DND-41 (cell line): ENCODE measurements at regions not wholly inside any gene's neighbourhood (a gene's known extent, or its start where the extent isn't known, plus 50 kb on each side); places are given as distances from the start of the nearest gene placed in this dataset.

Experiments used
- ATAC-seq: fragments of 200-7000 bp; cut with Tn5 transposase; 3 replicates; pipeline ENCODE4 v1.9.1; 2021; ENCODE audit warnings: low read depth; ENCODE audit not compliant: insufficient read depth
- DNase-seq: peaks from one replicate; pipeline ENCODE4 v3.0.0-alpha.2; 2020
- H2AFZ ChIP-seq: 2 replicates; pipeline ENCODE4 v1.6.0; 2012; ENCODE audit warnings: low read depth, low read length
- H3K27ac ChIP-seq: 2 replicates; pipeline ENCODE4 v1.5.1; 2012; ENCODE audit warnings: low read length, inconsistent platforms
- H3K27me3 ChIP-seq: fragments of 200-600 bp; sonication (generic); 2 replicates; pipeline ENCODE4 v1.6.0; 2012; ENCODE audit warnings: low read length, mild to moderate bottlenecking, inconsistent platforms; ENCODE audit not compliant: insufficient read depth, poor library complexity
- H3K36me3 ChIP-seq: 2 replicates; pipeline ENCODE4 v1.5.1; 2012; ENCODE audit warnings: low read length, inconsistent platforms; ENCODE audit not compliant: insufficient read depth
- H3K4me1 ChIP-seq: 2 replicates; pipeline ENCODE4 v1.5.1; 2012; ENCODE audit warnings: mild to moderate bottlenecking, low read length; ENCODE audit not compliant: insufficient read depth
- H3K4me2 ChIP-seq: 2 replicates; pipeline ENCODE4 v1.6.0; 2012; ENCODE audit warnings: mild to moderate bottlenecking, moderate library complexity, low read length, inconsistent platforms; ENCODE audit not compliant: insufficient read depth
- H3K4me3 ChIP-seq, 2 experiments: fragments of 200-600 bp in 1 of 2; shearing (Covaris generic) in 1 of 2; 2 replicates each; pipeline ENCODE4 v1.5.1; 2012 to 2016; ENCODE audit warnings: inconsistent platforms in 2 of 2, low read length in 2 of 2, mild to moderate bottlenecking in 2 of 2, low read depth in 1 of 2, moderate library complexity in 1 of 2
- H3K79me2 ChIP-seq: 2 replicates; pipeline ENCODE4 v1.6.0; 2012; ENCODE audit warnings: low read length, inconsistent platforms; ENCODE audit not compliant: insufficient read depth
- H3K9ac ChIP-seq: 2 replicates; pipeline ENCODE4 v1.6.0; 2012; ENCODE audit warnings: low read depth, mild to moderate bottlenecking, inconsistent platforms, low read length, moderate library complexity
- H3K9me3 ChIP-seq: 2 replicates; pipeline ENCODE4 v1.5.1; 2012; ENCODE audit warnings: low read length, moderate library complexity, mild to moderate bottlenecking, inconsistent platforms; ENCODE audit not compliant: insufficient read depth, severe bottlenecking
- H4K20me1 ChIP-seq: 2 replicates; pipeline ENCODE4 v1.6.0; 2012; ENCODE audit warnings: low read length; ENCODE audit not compliant: insufficient read depth
- CTCF ChIP-seq: IDR thresholded peaks from 2 replicates; pipeline ENCODE4 v1.5.1; 2012; ENCODE audit warnings: borderline replicate concordance, low read length, moderate library complexity, mild to moderate bottlenecking; ENCODE audit not compliant: poor library complexity, severe bottlenecking; ENCODE audit errors: extremely low read depth
- EZH2 ChIP-seq: IDR thresholded peaks from 3 replicates; pipeline ENCODE4 v1.6.1; 2012; ENCODE audit warnings: borderline replicate concordance, low read depth, mild to moderate bottlenecking, moderate library complexity, low read length, inconsistent platforms; ENCODE audit not compliant: severe bottlenecking

- no peak for DNase-seq
- Histone ChIP-seq H3K36me3 (no peaks in the 10 kb centered on the region), H4K20me1 (no peaks in the 10 kb centered on the region), H3K27me3 (no peaks in the 10 kb centered on the region), H3K9me3 (no peaks in the 10 kb centered on the region), H3K9ac (no peak overlapping the region), H3K27ac (no peak overlapping the region), H3K79me2 (no peaks in the 10 kb centered on the region), H3K4me1 (no peaks in the 10 kb centered on the region), H3K4me3 (no peak overlapping the region), H3K4me2 (no peak overlapping the region), H2AFZ (no peak overlapping the region)
- ATAC-seq, result no peak
- no peak for TF ChIP-seq EZH2
- no peak for TF ChIP-seq CTCF
Observed at GRCh38 chr7:47186316-47186715, 395.6 kb downstream of the TNS3 start.

GRCh38 chr7:47185839-47186238 lies 396.1 kb downstream of the TNS3 start:
- Histone ChIP-seq H3K4me2 (no peak overlapping the region), H3K9ac (no peak overlapping the region), H4K20me1 (no peaks in the 10 kb centered on the region), H3K36me3 (no peaks in the 10 kb centered on the region), H3K9me3 (no peaks in the 10 kb centered on the region), H3K27ac (no peak overlapping the region), H3K4me3 (no peak overlapping the region), H3K79me2 (no peaks in the 10 kb centered on the region), H2AFZ (no peak overlapping the region), H3K4me1 (no peaks in the 10 kb centered on the region), H3K27me3 (no peaks in the 10 kb centered on the region)
- DNase-seq (no peak), ATAC-seq (no peak)
- TF ChIP-seq CTCF, result no peak
- TF ChIP-seq EZH2, result no peak

GRCh38 chr7:47185170-47185569 lies 396.7 kb downstream of the TNS3 start:
- H3K27me3 ChIP-seq, result no peaks in the 10 kb centered on the region
- no peaks in the 10 kb centered on the region for H3K9me3 ChIP-seq
- H3K79me2 ChIP-seq, result no peaks in the 10 kb centered on the region
- H2AFZ ChIP-seq, result no peak overlapping the region
- DNase-seq (no peak), ATAC-seq (no peak)
- H3K4me3 ChIP-seq, result no peak overlapping the region
- no peak overlapping the region for H3K9ac ChIP-seq
- no peaks in the 10 kb centered on the region for H3K4me1 ChIP-seq
- TF ChIP-seq EZH2, result no peak
- TF ChIP-seq CTCF, result no peak
- no peak overlapping the region for H3K4me2 ChIP-seq
- no peak overlapping the region for H3K27ac ChIP-seq
- H3K36me3 ChIP-seq, result no peaks in the 10 kb centered on the region
- H4K20me1 ChIP-seq, result no peaks in the 10 kb centered on the region

- no peaks in the 10 kb centered on the region for H3K4me1 ChIP-seq
- H3K4me2 ChIP-seq, result no peak overlapping the region
Observed at GRCh38 chr7:47183862-47184590, 397.9 kb downstream of the TNS3 start.

More at GRCh38 chr7:47183862-47184590, 397.9 kb downstream of the TNS3 start:
- no peak for TF ChIP-seq CTCF
- no peak for TF ChIP-seq EZH2
- H4K20me1 ChIP-seq, result no peaks in the 10 kb centered on the region
- H3K9ac ChIP-seq, result no peak overlapping the region
- H3K36me3 ChIP-seq, result no peaks in the 10 kb centered on the region
- H3K79me2 ChIP-seq, result no peaks in the 10 kb centered on the region
- H3K27ac ChIP-seq, result no peak overlapping the region
- no peaks in the 10 kb centered on the region for H3K9me3 ChIP-seq
- DNase-seq, result no peak
- H3K4me3 ChIP-seq, result no peak overlapping the region
- H3K27me3 ChIP-seq, result no peaks in the 10 kb centered on the region
- no peak overlapping the region for H2AFZ ChIP-seq
- no peak for ATAC-seq
